ENCODE measurements at regions not wholly inside any gene's neighbourhood (a gene's known extent, or its start where the extent isn't known, plus 50 kb on each side); places are given as distances from the start of the nearest gene placed in this dataset.

GRCh38 chr15:77898811-77899730 is 178.4 kb downstream of the TBC1D2B start:
- no peak for FAIRE-seq
- H2BK5ac ChIP-seq (ENCODE audit: low read depth, low read length), result no peak overlapping the region
- TF ChIP-seq NANOG (IDR thresholded peaks at IDR 0.05; ENCODE audit: insufficient read depth, low read depth, low read length, poor library complexity, severe bottlenecking) (no peak), SIRT6 (IDR thresholded peaks at IDR 0.05; ENCODE audit: low read length) (no peak), EGR1 (IDR thresholded peaks at IDR 0.05; ENCODE audit: borderline replicate concordance, low read depth, low read length) (no peak), EP300 (IDR thresholded peaks at IDR 0.05; ENCODE audit: borderline replicate concordance in 1 of 2, low read depth in 2 of 2, low read length in 2 of 2) (no peak), KDM5A (IDR thresholded peaks at IDR 0.05; ENCODE audit: low read length) (no peak), CBX5 (IDR thresholded peaks at IDR 0.05; ENCODE audit: low read depth, low read length) (no peak), TEAD4 (IDR thresholded peaks at IDR 0.05; ENCODE audit: low read depth, low read length) (no peak), POU5F1 (IDR thresholded peaks at IDR 0.05; ENCODE audit: low read depth, low read length) (no peak), SP2 (IDR thresholded peaks at IDR 0.05; ENCODE audit: low read length) (no peak), SUZ12 (IDR thresholded peaks at IDR 0.05; ENCODE audit: low read length) (no peak), RAD21 (IDR thresholded peaks at IDR 0.05 in 1 of 2, conservative IDR thresholded peaks at IDR 0.05 in 1 of 2; ENCODE audit: low read depth in 2 of 2, low read length in 2 of 2) (no peak), BACH1 (IDR thresholded peaks at IDR 0.05; ENCODE audit: low read length) (no peak), JUND (IDR thresholded peaks at IDR 0.05; ENCODE audit: low read length) (no peak)

More at GRCh38 chr15:77898811-77899730, 178.4 kb downstream of the TBC1D2B start:
- no peaks in the 10 kb centered on the region for H3K27me3 ChIP-seq (replicated peaks in 1 of 4; ENCODE audit: control insufficient read depth in 3 of 4, extremely low read depth in 1 of 4, insufficient read depth in 3 of 4, low read length in 3 of 4)
- no peaks in the 10 kb centered on the region for H3K36me3 ChIP-seq (ENCODE audit: control insufficient read depth in 2 of 4, insufficient read depth in 4 of 4, low read length in 3 of 4)
- H3K4me2 ChIP-seq (ENCODE audit: insufficient read depth in 1 of 2, low read depth in 2 of 2, low read length in 2 of 2), result no peak overlapping the region
- H4K5ac ChIP-seq (ENCODE audit: insufficient read length, low read depth, low read length), result no peak overlapping the region
- no peak overlapping the region for H2BK20ac ChIP-seq (ENCODE audit: low read length)
- H2BK12ac ChIP-seq (ENCODE audit: low read depth, low read length), result no peak overlapping the region
- H3K4ac ChIP-seq (replicated peaks; ENCODE audit: insufficient read length, low read depth, low read length), result no peak overlapping the region
- H4K20me1 ChIP-seq (replicated peaks in 1 of 2; ENCODE audit: control insufficient read depth in 1 of 2, insufficient read depth in 2 of 2, low read length in 2 of 2), result no peaks in the 10 kb centered on the region
- H3K79me2 ChIP-seq (ENCODE audit: control insufficient read depth in 1 of 2, insufficient read depth in 2 of 2, low read length in 2 of 2), result no peaks in the 10 kb centered on the region
- no peak overlapping the region for H2AK5ac ChIP-seq (ENCODE audit: low read depth, low read length)
- ChIA-PET CTCF (ENCODE audit: partially characterized antibody) (interaction anchor here (2.0 to 4.9 kb wide), 2 partner anchors 10 to 70 kb away, joined by 7 to 29 read pairs; no protein-coding TSS in a partner anchor), POLR2A (ENCODE audit: partially characterized antibody) (no interaction called here)
- H3K4me3 ChIP-seq (ENCODE audit: extremely low read depth in 1 of 4, insufficient read depth in 2 of 4, low read depth in 3 of 4, low read length in 4 of 4), result no peak overlapping the region
- H3K23me2 ChIP-seq (ENCODE audit: low read depth, low read length), result no peaks in the 10 kb centered on the region
- H2AFZ ChIP-seq (ENCODE audit: low read length), result no peak overlapping the region
- no peaks in the 10 kb centered on the region for H3K79me1 ChIP-seq (ENCODE audit: low read depth, low read length)
- DNase-seq (ENCODE audit: low read depth in 1 of 2, low spot score in 2 of 2), result no peak
- no peak overlapping the region for H2BK15ac ChIP-seq (ENCODE audit: low read length)
- peaks cover 0 to 2% (median 0%) of the 10 kb centered on the region in 4 experiments; a peak in 1 of 7 replicates for H3K4me1 ChIP-seq (replicated peaks in 1 of 4; ENCODE audit: control insufficient read depth in 3 of 4, insufficient read depth in 4 of 4, low read length in 3 of 4)
- H3K9ac ChIP-seq (replicated peaks in 1 of 4; ENCODE audit: extremely low read depth in 1 of 4, low read depth in 3 of 4, low read length in 3 of 4), result no peak overlapping the region
- no peak overlapping the region for H3K18ac ChIP-seq (ENCODE audit: extremely low read depth, low read length)
- H3K56ac ChIP-seq (replicated peaks; ENCODE audit: insufficient read length, low read depth, low read length), result no peak overlapping the region
- 88% methylated on average over 33 of the region's 34 CpGs; no CpG with 5 or more reads in 1 of the 2 experiments for WGBS, 2 experiments (ENCODE audit: extremely low coverage in 1 of 2, insufficient coverage in 1 of 2, insufficient read length in 1 of 2, insufficient replicate concordance in 2 of 2, low coverage in 1 of 2, low lambda C conversion rate in 2 of 2, missing lambda C conversion rate in 1 of 2)
- no peak overlapping the region for H3K14ac ChIP-seq (ENCODE audit: insufficient read length)
- H3K23ac ChIP-seq (ENCODE audit: insufficient read length), result no peak overlapping the region
- H3K9me3 ChIP-seq (ENCODE audit: insufficient read depth in 2 of 2, low read depth in 1 of 2, low read length in 1 of 2), result no peaks in the 10 kb centered on the region
- H3K27ac ChIP-seq (ENCODE audit: low read depth, low read length), result no peak overlapping the region
- H4K8ac ChIP-seq (ENCODE audit: extremely low read depth, insufficient read depth, low read length), result no peak overlapping the region; the same call in 1 of the 2 replicates
- no peak overlapping the region for H2BK120ac ChIP-seq (replicated peaks; ENCODE audit: low read depth, low read length)
- H4K91ac ChIP-seq (replicated peaks; ENCODE audit: insufficient read length, low read length), result no peak overlapping the region

Measured in H1 (cell line).